MM.1S (cell line): ENCODE measurements at regions not wholly inside any gene's neighbourhood (a gene's known extent, or its start where the extent isn't known, plus 50 kb on each side); places are given as distances from the start of the nearest gene placed in this dataset.

Experiments used
- DNase-seq: peaks from one replicate; pipeline ENCODE4 v3.0.0-alpha.2; 2015
- H2AFZ ChIP-seq: fragments of 300-600 bp; sonication (generic); 2 replicates; pipeline ENCODE4 v1.6.0; 2016; ENCODE audit warnings: antibody characterized with exemption, low read length
- H3F3A ChIP-seq: fragments of 300-600 bp; sonication (generic); 2 replicates; pipeline ENCODE4 v1.6.1; 2016; ENCODE audit warnings: mild to moderate bottlenecking, antibody characterized with exemption, low read length, moderate library complexity, mixed read lengths; ENCODE audit not compliant: insufficient read depth
- H3K27ac ChIP-seq: fragments of 300-600 bp; sonication (generic); 2 replicates; pipeline ENCODE4 v1.5.1; 2016; ENCODE audit warnings: mild to moderate bottlenecking, low read length
- H3K27me3 ChIP-seq: fragments of 300-600 bp; sonication (generic); replicated peaks from 2 replicates; pipeline ENCODE4 v1.6.0; 2016; ENCODE audit warnings: low read length; ENCODE audit not compliant: insufficient read depth
- H3K36me3 ChIP-seq: fragments of 300-600 bp; sonication (generic); replicated peaks from 2 replicates; pipeline ENCODE4 v1.6.1; 2016; ENCODE audit warnings: mild to moderate bottlenecking, low read length, mixed read lengths; ENCODE audit not compliant: insufficient read depth
- H3K4me1 ChIP-seq: fragments of 300-600 bp; sonication (generic); 2 replicates; pipeline ENCODE4 v1.6.1; 2016; ENCODE audit warnings: low read length, mixed read lengths
- H3K4me2 ChIP-seq: fragments of 300-600 bp; sonication (generic); 2 replicates; pipeline ENCODE4 v1.6.0; 2016; ENCODE audit warnings: low read depth, low read length
- H3K4me3 ChIP-seq: fragments of 300-600 bp; sonication (generic); 2 replicates; pipeline ENCODE4 v1.5.1; 2016; ENCODE audit warnings: low read length, mixed read lengths
- H3K79me2 ChIP-seq: fragments of 300-600 bp; sonication (generic); 2 replicates; pipeline ENCODE4 v1.6.1; 2016; ENCODE audit warnings: mixed run types, low read length, mixed read lengths
- H3K9ac ChIP-seq: fragments of 300-600 bp; sonication (generic); 2 replicates; pipeline ENCODE4 v1.6.1; 2016; ENCODE audit warnings: low read length, mixed read lengths
- H3K9me2 ChIP-seq: fragments of 300-600 bp; sonication (generic); replicated peaks from 2 replicates; pipeline ENCODE4 v1.6.1; 2016; ENCODE audit warnings: mild to moderate bottlenecking, low read length, mixed read lengths; ENCODE audit not compliant: insufficient read depth
- H3K9me3 ChIP-seq: fragments of 300-600 bp; sonication (generic); replicated peaks from 2 replicates; pipeline ENCODE4 v1.6.1; 2016; ENCODE audit warnings: mild to moderate bottlenecking, low read length, mixed read lengths; ENCODE audit not compliant: insufficient read depth
- H4K20me1 ChIP-seq: fragments of 300-600 bp; sonication (generic); 2 replicates; pipeline ENCODE4 v1.6.1; 2016; ENCODE audit warnings: mild to moderate bottlenecking, low read length, moderate library complexity, mixed read lengths; ENCODE audit not compliant: insufficient read depth
- EZH2 ChIP-seq: fragments of 300-600 bp; sonication (generic); optimal IDR thresholded peaks from 2 replicates; pipeline ENCODE3; 2017; ENCODE audit warnings: low read depth, mild to moderate bottlenecking, antibody characterized with exemption, low read length, mixed read lengths
- EZH2phosphoT487 ChIP-seq: fragments of 300-600 bp; sonication (generic); IDR thresholded peaks from 2 replicates; pipeline ENCODE4 v1.6.1; 2018; ENCODE audit warnings: antibody characterized with exemption, low read length
- TF ChIP-seq, protein P1 (sequence below): fragments of 300-600 bp; sonication (generic); IDR thresholded peaks from 2 replicates; pipeline ENCODE4 v1.5.1; 2016; ENCODE audit warnings: antibody characterized with exemption, low read length, mixed read lengths

- no peak overlapping the region for H3K27ac ChIP-seq
- no peak overlapping the region for H3K9ac ChIP-seq
- H3K4me1 ChIP-seq = no peaks in the 10 kb centered on the region
- no peak for DNase-seq
- no peaks in the 10 kb centered on the region for H3K9me3 ChIP-seq
- H3K9me2 ChIP-seq = no peaks in the 10 kb centered on the region
- no peaks in the 10 kb centered on the region for H3K36me3 ChIP-seq
- no peak overlapping the region for H2AFZ ChIP-seq
- H3K79me2 ChIP-seq = no peaks in the 10 kb centered on the region
- H3K27me3 ChIP-seq = no peaks in the 10 kb centered on the region
- no peak overlapping the region for H3K4me2 ChIP-seq
- no peaks in the 10 kb centered on the region for H4K20me1 ChIP-seq
- no peak overlapping the region for H3K4me3 ChIP-seq
- TF ChIP-seq EZH2phosphoT487 (no peak), EZH2 (no peak)
- TF ChIP-seq, protein P1, sequence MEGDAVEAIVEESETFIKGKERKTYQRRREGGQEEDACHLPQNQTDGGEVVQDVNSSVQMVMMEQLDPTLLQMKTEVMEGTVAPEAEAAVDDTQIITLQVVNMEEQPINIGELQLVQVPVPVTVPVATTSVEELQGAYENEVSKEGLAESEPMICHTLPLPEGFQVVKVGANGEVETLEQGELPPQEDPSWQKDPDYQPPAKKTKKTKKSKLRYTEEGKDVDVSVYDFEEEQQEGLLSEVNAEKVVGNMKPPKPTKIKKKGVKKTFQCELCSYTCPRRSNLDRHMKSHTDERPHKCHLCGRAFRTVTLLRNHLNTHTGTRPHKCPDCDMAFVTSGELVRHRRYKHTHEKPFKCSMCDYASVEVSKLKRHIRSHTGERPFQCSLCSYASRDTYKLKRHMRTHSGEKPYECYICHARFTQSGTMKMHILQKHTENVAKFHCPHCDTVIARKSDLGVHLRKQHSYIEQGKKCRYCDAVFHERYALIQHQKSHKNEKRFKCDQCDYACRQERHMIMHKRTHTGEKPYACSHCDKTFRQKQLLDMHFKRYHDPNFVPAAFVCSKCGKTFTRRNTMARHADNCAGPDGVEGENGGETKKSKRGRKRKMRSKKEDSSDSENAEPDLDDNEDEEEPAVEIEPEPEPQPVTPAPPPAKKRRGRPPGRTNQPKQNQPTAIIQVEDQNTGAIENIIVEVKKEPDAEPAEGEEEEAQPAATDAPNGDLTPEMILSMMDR = no peak
- H3F3A ChIP-seq = no peaks in the 10 kb centered on the region
These were observed 86.9 kb downstream of the CRYGS start for GRCh38 chr3:186457236-186457635.

GRCh38 chr3:186456731-186457191, 87.4 kb downstream of the CRYGS start:
- Histone ChIP-seq H3K27me3 (no peaks in the 10 kb centered on the region), H3K4me1 (no peaks in the 10 kb centered on the region), H3K9ac (no peak overlapping the region), H2AFZ (no peak overlapping the region), H3K4me2 (no peak overlapping the region), H4K20me1 (no peaks in the 10 kb centered on the region), H3K36me3 (no peaks in the 10 kb centered on the region), H3K9me2 (no peaks in the 10 kb centered on the region), H3K79me2 (no peaks in the 10 kb centered on the region), H3F3A (no peaks in the 10 kb centered on the region), H3K27ac (no peak overlapping the region), H3K9me3 (no peaks in the 10 kb centered on the region), H3K4me3 (no peak overlapping the region)
- DNase-seq = no peak
- TF ChIP-seq, protein P1 = no peak
- TF ChIP-seq EZH2phosphoT487 (no peak), EZH2 (no peak)

DNA sequence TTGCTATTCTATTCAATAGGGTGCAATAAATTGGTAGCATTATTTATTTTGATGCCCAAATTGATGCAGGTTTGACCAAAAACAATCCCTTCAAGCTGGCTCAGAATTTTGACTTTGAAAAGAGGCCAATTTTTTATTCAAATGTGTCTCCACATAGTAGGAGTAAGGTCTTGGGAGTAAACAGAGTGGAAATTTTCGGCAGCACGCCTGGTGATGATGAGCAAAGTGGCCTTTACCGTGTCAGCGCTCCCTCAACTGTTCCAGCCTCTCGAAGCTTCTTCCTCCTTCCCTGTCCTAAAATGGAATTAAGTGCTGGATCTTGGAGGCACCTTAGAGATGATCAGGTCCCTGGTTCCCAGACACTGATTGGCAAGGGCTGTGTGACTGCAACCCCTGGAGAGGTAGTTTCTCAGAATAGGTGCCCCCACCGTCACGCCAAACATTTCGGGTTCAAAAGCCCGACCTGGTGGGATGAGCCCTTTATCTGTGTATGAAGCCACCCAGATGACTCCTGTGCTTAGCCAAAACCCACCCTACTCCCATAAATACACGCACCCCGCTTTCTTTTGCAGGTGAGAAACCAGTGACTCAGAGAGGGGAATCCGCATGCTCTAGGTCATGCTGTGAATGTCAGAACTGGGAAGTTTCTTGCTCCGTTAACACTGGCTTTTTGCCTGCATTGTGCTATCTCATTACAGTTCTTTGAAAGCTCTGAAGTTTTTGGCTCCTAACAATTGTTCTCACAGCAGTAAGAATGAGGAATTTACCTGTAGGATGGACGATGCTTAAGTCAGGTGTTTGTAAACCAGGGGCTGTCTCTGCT, 89.1 kb downstream of the CRYGS start:
- DNase-seq = no peak
- H3F3A ChIP-seq = no peaks in the 10 kb centered on the region
- TF ChIP-seq EZH2 = no peak
- TF ChIP-seq, protein P1 = no peak
- no peak for TF ChIP-seq EZH2phosphoT487
- no peaks in the 10 kb centered on the region for H3K9me2 ChIP-seq
- no peak overlapping the region for H3K4me2 ChIP-seq
- no peaks in the 10 kb centered on the region for H3K4me1 ChIP-seq
- no peaks in the 10 kb centered on the region for H3K9me3 ChIP-seq
- H3K36me3 ChIP-seq = no peaks in the 10 kb centered on the region
- no peak overlapping the region for H2AFZ ChIP-seq
- no peak overlapping the region for H3K4me3 ChIP-seq
- no peak overlapping the region for H3K27ac ChIP-seq
- no peaks in the 10 kb centered on the region for H3K27me3 ChIP-seq
- H4K20me1 ChIP-seq = no peaks in the 10 kb centered on the region
- no peaks in the 10 kb centered on the region for H3K79me2 ChIP-seq
- H3K9ac ChIP-seq = no peak overlapping the region
